Bone marrow (tissue), 2 donors: ENCODE measurements at regions not wholly inside any gene's neighbourhood (a gene's known extent, or its start where the extent isn't known, plus 50 kb on each side); places are given as distances from the start of the nearest gene placed in this dataset.
"Not testable (repeated sequence)": the region's sequence is repeated elsewhere in the genome, so short reads cannot be mapped to it uniquely, and the experiment has no call there.

Source experiments
- DNase-seq, 2 donors: peaks; one replicate each; lab custom pipeline; 2025; lab: John Stamatoyannopoulos, UW

DNA sequence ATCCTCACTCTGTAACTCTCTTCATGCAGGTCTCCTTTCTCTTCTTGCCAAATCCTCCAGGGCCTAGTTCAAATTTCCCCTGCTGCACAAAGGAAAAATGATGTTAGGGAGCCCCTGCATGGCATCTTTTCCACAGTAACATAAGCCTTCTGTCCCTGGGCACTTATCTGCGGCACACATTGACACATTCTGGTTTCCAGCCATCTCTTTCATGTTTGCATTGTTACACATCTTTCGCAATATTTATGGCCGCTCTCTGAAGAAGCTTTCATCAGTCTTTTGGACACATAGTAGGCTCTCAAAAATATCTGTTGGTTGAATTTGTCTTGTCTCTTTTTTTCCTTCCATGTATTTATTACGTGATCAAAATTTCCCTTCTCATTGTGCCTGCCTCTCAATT is 1806.1 kb upstream of the PIK3C3 start:
- DNase-seq = no peak

DNA sequence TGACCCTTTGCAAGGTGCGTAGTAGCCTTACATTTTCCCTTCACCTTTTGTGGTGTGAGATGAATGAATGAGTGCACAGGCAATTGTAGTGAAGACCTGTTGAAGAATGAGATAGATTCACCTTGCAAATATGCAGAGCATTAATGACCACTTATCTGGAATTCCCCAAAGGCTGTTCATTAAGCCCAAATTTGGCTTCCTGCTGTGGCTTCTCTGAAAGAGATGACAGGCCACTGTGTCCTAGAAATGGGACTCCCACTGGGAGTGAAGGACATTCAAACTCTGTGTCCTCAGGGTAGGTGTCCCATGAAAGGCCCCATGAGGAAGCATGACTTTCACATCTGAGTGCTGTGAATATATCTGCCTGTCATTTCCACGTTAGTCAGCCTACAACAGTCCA is 1821.8 kb upstream of the PIK3C3 start:
- DNase-seq = no peak

DNA sequence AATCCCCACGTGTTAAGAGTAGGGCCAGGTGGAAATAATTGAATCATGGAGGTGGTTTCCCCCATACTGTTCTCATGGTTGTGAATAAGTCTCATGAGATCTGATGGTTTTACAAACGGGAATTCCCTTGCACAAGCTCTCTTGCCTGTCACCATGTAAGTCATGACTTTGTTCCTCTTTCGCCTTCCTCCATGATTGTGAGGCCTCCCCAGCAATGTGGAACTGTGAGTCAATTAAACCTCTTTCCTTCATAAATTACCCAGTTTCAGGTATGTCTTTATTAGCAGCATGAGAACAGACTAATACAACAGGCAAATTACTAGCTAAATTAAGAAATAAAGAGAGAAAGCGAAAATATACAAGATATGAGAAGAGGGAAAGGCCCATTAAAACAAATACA is 1822.6 kb upstream of the PIK3C3 start:
- not testable (repeated sequence) for DNase-seq

DNA sequence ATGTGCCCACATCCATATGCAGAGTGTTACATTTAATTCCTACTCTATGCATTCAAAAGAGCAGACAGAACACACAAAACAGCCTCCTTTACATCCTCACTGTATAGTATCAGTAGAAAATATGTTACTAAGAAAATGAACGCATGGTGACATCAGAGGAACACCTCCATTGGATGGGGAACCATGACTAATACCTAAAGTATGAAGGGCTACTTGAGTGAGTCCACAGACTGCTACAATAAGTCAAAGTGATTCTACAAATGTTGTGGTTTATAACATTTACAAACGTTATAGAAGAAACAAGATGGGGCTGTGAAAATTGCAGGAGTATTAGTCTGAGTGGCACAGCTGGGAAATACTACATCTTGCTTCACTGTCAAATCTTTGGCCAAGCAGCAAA is 1830.9 kb upstream of the PIK3C3 start:
- no peak for DNase-seq

DNA sequence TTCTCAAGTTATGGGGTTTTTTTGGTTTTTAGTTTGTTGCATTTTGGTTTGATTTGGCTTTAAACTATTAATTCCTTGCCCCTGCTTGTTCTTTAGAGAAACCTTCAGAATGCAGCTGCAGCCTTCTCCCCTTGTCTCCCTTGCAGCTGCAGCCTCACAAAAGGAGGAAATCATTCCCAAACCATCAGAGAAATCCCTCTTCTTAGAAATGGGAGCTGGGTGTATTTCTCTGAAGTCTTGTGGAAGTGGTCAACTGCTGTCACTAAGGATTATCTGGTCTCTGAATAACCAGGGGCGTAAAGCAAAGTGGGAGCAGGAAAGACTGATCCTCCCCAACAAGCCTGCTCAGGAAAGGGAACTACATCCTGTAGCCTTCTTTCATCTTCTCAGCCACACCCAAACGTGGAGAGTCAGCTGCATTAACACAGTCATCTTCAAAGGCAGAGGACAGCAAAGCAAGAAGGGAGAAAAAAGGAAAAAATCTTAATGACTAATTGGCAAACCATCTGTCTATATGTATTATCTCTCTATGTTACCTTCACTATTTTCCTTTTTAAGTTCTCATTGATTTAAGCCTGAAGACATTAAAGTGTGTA is 1834.1 kb upstream of the PIK3C3 start:
- no peak for DNase-seq

DNA sequence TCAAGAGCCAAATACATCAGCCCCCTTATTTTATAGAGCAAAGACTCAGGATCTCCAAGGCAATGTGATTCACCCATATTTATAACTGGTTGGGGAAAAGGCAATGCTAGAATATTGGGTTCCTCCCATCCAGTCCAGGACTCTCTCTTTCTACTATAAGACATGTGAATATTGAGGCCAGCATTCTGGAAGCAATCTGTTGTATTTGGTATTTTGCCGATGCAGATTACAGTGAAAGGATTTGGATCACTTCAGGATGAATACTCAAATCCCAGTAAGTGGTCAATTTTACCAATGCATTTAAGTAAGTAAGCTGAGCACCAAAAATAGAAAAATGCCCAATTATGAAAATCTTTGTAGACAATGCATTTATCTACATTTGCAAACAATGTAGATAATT is 1834.7 kb upstream of the PIK3C3 start:
- no peak for DNase-seq

DNA sequence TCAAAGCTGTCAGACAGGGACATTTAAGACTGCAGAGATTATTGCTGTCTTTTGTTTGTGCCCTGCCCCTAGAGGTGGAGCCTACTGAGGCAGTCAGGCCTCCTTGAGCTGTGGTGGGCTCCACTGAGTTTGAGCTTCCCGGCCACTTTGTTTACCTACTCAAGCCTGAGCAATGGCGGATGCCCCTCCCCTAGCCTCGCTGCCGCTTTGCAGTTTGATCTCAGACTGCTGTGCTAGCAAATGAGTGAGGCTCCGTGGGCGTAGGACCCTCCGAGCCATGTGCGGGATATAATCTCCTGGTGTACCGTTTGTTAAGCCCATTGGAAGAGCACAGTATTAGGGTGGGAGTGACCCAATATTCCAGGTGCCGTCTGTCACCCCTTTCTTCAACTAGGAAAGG is 1835.5 kb upstream of the PIK3C3 start:
- DNase-seq = not testable (repeated sequence)

DNA sequence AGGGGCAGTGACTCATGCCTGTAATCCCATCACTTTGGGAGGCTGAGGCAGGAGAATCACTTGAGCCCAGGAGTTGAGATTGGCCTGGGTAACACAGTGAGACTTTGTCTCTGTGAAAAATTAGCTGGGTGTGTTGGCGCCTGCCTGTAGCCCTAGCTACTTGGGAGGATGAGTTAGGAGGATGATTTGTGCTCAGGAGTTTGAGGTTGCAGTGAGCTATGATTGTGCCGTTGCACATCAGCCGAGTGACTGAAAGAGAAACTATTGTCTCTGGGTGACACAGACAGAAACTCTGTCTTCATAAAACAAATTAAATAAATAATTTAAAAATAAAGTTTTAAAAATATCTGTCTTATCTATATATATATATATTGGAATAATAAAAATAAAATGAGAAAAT is 1844.6 kb upstream of the PIK3C3 start:
- DNase-seq = no peak

DNA sequence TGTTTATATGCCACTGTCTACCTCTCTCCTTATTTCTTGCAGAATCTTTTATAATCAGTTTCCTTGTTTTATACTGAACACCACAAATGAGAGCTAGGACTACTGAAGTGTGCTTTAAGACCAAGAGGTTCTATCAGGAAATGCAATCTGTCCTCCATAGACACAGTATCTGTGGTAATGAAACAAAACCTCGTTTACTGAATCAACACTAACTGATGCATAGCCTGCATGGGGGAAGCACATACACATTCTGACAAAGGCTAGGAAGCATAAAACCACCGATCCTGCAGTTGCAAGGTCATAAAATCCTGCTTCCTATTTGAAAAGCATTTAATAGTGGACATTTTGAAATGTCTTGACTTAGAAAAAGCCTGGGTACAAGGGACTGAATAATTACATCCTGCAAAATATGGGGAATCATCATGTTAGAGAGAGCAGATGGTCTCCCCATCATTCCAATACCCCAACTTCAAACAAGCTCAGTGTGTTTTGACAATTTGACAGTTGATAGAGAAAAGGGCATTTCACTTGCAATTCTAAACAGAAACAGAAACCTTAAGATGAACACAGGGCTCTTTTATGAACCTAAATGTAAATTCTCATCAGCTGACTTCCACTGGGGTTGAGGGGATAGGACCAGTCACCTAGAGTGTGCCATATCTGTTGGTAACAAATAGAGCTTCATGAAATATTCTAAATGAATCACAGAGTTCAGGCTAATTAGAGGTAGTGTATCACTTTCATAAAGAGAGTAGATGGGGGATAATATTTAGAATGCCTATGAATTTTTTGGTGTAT is 1845.6 kb upstream of the PIK3C3 start:
- no peak for DNase-seq

DNA sequence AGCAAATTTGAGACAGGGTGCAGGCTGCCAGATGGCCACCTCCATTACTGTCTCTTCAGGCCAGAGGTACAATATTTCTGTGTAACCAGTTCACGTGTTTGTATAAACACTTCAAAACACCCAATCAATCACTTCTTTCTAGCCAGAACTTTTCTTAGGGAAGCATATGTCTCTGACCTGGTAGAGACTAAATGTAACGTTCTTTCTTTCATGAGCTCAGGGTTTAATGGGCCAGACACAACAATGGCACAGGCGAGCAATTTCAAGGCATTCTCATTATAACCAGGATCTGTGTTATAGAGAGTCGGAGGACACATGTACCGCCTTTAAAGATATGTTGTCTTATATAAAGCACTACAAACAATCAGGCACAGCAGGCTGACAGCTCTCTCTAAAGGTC is 1846.4 kb upstream of the PIK3C3 start:
- DNase-seq = no peak

DNA sequence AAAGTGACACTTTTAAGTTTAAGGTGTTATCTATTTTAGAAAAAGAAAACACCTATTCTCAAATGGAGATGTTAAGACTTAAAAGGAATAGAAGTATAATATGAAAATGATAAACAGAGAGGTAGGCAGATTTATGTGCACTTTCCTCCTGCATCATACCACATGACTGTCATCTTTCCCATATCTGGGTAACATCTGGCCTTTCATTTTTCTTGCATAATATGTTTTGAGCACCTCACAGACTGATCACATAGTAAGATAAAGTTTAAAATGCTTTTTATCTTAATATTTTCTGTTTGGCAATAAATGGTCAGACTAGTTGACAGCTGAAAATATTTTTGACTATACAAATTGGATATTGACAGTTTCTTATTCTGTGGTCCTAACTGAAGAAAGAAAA is 1852.1 kb upstream of the PIK3C3 start:
- no peak for DNase-seq

DNA sequence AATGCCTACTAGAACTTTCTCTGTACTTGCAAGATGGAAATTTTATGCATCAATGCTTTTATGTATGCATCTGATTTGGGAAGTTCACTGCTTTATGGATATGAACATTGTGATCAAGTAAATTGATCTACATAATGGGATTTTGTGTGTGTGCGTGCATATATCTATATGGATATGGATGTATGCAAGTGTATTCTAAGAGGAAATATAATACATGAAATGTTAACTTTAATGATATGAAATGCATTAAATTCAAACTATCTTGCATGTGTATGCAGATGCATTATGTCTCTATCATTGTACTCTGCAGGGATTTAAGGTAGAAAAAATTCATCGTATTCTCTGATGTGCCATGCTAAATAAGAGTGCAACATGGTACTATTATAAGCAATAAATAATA is 1855.4 kb upstream of the PIK3C3 start:
- DNase-seq = no peak

DNA sequence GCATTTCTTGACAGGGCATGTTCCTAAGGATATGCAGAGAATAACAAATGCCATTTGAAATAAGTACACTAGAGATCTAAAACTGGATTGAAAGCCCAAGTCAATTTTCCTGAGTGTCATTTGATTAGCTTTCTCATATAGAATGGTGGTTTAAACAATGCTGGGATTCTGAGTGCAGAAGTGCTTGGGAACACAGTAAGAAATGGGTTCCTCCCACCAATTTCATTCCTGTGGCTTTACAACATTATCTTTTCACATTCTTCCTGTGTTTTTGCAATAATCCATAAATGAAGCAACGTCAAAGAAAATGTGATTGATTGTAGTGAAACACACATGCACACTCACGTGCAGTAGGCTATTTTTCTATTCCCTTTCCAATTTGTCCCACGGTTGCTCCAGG is 1858.4 kb upstream of the PIK3C3 start:
- no peak for DNase-seq

DNA sequence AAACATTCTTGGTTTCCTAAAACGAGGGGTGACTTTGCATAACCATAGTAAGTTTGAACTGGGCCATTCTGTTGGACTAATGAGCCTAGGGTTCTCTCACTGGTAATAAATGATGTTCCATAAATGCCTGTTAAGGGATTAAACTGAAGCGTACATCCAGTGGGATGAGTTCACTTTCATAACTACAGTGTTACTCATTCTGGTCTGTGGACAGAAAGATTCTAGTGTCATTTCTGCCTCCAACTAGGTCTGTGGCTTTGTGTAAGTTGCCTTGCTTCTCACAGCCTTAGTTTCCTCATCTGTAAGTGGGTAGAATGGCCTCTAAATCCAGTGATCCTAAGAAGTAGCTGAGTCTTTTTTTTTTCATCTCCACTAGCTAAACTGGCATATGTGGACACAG is 1860.6 kb upstream of the PIK3C3 start:
- no peak for DNase-seq

DNA sequence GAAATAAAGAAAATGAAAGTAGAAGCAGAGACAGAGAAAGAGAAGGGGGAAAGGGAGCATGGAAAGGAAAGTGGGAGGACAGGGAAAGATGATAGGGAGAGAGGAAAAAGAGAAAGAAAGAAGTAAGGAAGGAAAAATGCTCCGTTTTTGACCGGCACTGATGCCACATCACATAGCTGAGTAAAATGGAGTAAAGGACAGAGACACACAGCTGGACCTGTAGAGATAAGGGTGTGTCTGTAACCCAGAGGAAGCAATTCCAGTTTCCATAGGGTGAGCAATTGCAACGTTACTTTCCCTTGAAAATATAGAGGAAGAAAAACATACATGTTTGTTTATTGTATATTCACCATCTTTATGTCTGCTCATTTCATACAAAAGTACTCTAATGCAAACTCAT is 1866.9 kb upstream of the PIK3C3 start:
- no peak for DNase-seq

DNA sequence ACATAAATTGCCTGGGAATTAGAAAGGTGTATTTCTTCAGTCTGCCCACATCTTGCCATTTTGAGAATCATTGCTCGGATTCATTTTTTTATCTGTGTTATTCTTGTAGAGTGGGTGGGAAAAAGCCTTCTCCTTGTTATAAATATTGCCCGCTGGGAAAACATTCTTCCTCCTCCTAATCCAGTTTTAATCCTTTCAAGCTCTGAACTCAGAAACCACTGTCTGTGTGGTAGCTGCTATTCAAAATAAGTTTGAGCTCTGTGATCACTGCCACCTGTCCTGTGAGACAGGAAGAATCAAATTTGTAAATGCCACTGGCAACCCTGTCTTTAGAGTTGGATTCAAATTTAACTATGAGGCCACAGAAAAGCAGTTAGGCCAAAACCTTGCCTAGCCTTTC is 1875.2 kb upstream of the PIK3C3 start:
- DNase-seq = no peak

DNA sequence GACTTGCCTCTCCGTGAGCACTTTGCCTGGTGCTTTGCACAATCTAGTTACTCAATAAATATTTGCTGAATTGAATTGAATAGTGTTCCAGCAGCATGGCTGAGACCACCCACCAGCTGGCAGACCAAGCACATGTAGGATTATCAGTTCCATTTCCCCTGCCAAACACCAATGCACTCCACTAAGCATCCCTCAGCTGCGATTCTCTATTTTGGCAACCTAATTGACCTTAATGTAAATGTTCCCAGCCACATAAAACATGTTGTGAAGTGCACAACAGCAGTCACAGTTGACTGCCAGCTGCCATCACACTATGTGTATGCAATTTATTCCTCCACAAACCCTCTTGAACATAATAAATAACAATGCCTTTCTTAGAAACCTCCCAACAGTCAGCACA is 1879.4 kb upstream of the PIK3C3 start:
- DNase-seq = no peak

DNA sequence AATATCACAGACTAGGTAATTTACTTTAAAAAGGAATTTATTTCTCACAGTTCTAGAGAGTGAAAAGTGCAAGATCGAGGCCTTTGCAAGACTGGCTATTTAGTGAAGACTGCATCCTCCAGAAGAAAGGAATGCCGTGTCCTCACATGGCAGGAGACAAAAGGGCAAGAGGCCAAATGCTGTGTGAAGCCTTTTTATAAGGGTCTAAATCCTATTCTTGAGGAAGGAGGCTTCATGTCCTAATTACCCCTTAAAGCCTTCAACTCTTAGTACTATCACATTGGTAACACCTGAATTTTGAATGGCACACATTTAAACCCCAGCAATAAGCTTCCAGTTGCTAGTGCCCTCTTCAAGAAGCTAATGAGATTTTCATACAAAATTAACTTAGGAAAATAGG is 1882.3 kb upstream of the PIK3C3 start:
- DNase-seq = no peak

DNA sequence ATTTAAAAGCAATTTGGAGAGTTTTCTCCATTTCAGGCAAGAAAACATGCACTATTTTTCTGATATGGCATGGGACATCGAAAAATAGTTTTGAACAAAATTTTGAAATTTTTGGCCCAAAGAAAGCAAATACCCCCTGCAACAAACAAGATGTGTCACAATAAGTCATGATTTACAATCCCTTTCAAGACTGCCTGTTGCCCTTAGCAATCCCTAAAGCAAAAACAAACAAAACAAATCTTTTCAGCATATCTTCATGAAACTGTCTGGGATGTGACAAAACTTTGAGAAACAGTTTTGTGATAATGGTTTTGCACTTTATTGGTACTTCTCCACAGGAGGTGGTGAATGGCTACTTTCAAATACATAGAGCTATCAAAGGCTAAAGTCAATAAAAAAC is 1888.7 kb upstream of the PIK3C3 start:
- no peak for DNase-seq

DNA sequence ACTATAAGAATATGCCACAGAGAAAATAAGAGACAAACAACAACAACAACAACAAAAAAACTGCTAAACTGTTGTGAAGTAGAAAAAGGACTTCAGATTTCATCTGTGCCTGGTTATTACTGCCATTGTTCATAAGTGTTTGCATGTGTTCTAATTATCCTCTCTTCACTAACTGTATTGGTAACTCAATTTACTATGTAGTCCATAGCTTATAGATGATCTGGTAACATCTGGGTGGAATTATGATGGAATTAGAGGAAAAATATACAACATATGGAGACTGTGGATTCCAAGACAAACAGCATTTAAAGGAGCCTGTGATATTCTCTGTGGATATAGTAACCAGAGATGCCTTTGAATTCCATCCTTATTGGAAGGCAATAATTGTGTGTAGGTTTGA is 1891.5 kb upstream of the PIK3C3 start:
- DNase-seq = no peak

DNA sequence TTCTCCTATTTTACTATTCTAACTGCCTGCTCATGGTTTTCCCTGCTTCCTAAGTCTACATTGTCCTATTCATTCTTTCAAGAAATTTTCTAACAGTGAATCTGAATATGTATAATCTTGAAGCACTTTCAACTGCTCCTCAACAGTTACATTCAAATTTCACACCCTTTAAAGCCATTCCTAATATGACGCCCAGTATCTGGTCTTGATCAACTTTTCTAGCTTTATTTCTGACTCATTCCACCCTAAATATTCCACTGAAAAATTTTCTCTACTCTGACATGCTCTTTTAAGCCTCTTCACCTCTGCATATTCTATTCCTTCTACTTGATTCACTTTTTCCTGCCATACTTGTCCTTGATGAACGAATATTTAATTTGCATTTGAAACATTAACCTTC is 1893.9 kb upstream of the PIK3C3 start:
- DNase-seq = no peak

DNA sequence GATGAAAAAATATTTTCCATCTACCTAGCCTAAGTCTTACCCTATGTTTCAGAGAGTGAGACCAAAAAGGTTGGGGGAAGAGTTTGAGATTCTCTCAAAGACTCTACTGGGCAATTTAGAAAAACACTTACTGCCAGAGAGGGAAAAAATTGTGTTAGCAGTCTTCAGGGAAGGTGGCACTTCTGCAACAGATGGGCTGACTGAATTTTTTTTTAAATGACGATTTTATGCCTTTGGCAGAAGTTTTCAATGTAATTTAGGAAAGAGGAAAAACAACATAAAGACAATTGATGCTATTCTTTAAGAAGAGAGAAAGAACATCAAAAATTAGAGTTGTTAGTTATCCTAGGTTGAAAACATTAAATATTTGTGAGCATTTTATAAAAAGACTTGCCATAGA is 1894.5 kb upstream of the PIK3C3 start:
- DNase-seq = no peak

DNA sequence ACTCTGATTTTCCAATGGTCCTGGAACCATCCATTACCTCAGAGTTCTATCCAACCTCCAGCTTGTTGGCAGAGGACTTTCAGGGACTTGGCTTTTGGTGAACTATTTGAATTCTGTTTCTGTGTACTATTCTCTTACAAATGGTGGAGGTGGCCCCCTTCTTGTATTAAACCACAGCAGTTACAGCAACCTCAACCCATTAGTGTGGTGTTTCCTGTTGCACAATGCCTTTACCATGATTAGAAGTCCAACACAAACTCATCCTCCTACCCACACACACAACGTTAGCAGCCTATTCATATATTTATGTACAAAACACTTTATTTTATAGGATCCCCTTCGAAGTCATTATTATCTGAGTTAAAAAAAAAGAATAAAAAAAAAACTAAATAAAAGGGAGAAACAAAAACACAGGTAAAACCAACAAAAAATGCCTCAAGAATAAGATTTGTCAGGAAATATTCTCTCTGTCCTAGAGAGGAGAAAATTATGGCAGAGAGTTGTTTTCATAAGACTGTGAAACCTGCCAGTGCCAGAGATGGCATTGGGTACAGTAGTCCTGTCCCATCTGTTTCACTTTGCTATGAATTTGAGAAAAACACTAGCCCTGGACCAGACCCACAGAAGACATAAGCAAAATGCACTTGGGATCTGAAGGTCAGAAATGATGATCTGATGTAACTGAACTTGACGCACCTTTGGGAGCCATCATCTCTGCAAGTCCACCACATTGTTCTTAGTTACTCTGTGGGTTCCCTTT is 1896.0 kb upstream of the PIK3C3 start:
- no peak for DNase-seq
